ENCODE measurements at regions not wholly inside any gene's neighbourhood (a gene's known extent, or its start where the extent isn't known, plus 50 kb on each side); places are given as distances from the start of the nearest gene placed in this dataset.

DNA sequence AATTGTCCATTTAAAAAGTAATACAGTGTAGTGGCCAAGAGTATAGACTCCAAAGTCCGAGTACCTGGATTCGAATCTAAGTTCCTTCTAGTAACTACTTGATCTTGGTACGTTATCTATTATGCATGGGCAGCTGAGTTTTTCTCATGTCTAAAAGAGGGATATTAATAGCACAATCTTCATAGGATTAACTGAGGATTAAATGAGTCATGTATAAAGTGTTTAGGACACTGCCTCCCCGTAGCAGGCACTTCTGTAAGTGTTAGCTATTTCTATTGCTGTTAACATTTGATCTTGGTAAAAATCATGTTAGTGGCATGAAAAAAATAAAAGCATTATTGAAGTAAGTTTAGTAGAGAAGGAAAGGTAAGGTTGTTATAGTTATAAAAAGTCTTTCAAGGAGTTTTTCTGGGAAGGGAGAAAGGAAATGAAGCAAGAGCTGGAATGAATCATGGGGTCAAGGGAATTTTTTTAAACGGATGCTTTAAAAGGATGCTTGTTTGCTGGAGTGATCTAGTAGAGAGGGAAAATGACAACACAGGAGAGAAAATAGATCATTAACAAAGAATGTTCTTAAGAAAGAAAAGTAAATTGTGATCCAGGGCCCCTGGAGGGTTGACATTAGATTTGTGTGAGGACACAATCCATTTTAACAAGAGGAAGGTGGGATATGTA lies 502.2 kb upstream of the USP15 start:
- Histone ChIP-seq H3K4me3 (replicated peaks in 1 of 3; ENCODE audit: low read depth in 2 of 3, low read length in 3 of 3) (no peak overlapping the region), H3K4me1 (ENCODE audit: control insufficient read depth in 1 of 2, insufficient read depth in 2 of 2, low read length in 2 of 2) (no peaks in the 10 kb centered on the region), H3K9ac (ENCODE audit: insufficient read depth, low read length, poor library complexity, severe bottlenecking) (no peak overlapping the region), H4K20me1 (ENCODE audit: insufficient read depth, low read length) (no peaks in the 10 kb centered on the region), H3K36me3 (replicated peaks in 1 of 2; ENCODE audit: control insufficient read depth in 1 of 2, insufficient read depth in 2 of 2, low read length in 2 of 2) (no peaks in the 10 kb centered on the region), H3K79me2 (ENCODE audit: insufficient read depth, low read length) (no peaks in the 10 kb centered on the region), H3K4me2 (replicated peaks; ENCODE audit: extremely low read depth, low read length, poor library complexity, severe bottlenecking) (no peak overlapping the region), H3K27me3 (ENCODE audit: control insufficient read depth in 2 of 2, insufficient read depth in 2 of 2, low read length in 2 of 2) (no peaks in the 10 kb centered on the region), H3K9me3 (replicated peaks in 1 of 2; ENCODE audit: control insufficient read depth in 1 of 2, insufficient read depth in 1 of 2, low read length in 2 of 2) (peaks cover 0 to 3% of the 10 kb centered on the region in 2 donors), H3K27ac (ENCODE audit: low read depth in 1 of 2, low read length in 2 of 2) (no peak overlapping the region), H2AFZ (ENCODE audit: insufficient read depth, low read depth, low read length, poor library complexity, severe bottlenecking) (no peak overlapping the region)
- Mint-ChIP-seq H3K27ac (no peak overlapping the region), H3K4me1 (no peaks in the 10 kb centered on the region), H3K9me3 (peaks cover 0 to 3% (median 0%) of the 10 kb centered on the region in 7 donors), H3K4me3 (no peak overlapping the region), H3K27me3 (ENCODE audit: low read depth in 3 of 3) (no peaks in the 10 kb centered on the region), H3K36me3 (no peaks in the 10 kb centered on the region)
- WGBS (ENCODE audit: insufficient coverage) = 100% methylated on average over 2 of the region's 5 CpGs
- TF ChIP-seq, protein P1, sequence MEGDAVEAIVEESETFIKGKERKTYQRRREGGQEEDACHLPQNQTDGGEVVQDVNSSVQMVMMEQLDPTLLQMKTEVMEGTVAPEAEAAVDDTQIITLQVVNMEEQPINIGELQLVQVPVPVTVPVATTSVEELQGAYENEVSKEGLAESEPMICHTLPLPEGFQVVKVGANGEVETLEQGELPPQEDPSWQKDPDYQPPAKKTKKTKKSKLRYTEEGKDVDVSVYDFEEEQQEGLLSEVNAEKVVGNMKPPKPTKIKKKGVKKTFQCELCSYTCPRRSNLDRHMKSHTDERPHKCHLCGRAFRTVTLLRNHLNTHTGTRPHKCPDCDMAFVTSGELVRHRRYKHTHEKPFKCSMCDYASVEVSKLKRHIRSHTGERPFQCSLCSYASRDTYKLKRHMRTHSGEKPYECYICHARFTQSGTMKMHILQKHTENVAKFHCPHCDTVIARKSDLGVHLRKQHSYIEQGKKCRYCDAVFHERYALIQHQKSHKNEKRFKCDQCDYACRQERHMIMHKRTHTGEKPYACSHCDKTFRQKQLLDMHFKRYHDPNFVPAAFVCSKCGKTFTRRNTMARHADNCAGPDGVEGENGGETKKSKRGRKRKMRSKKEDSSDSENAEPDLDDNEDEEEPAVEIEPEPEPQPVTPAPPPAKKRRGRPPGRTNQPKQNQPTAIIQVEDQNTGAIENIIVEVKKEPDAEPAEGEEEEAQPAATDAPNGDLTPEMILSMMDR (IDR thresholded peaks at IDR 0.05) = no peak
- intact Hi-C loops (cut with micrococcal nuclease) = no loop called here
- DNase-seq = no peak

DNA sequence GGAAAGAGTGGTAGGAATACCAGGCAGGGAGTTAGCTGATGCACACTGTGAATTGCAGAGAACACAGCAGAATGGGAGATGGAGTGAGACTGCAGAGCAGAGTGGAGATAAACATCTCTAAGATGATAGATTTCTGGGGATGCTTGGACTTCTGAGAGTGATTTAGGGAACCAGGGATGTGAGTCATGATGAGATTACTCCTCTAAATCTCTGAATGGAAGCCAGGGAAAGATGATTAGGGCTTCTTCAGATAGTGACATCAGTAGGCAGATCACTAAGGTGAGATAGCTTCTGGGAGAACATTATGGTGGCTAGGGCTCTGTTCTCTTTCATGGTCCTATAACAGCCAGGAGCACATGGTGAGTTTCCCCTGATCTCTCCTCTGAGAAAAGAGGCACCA lies 501.5 kb upstream of the USP15 start:
- Histone ChIP-seq H3K27ac (ENCODE audit: low read depth in 1 of 2, low read length in 2 of 2) (no peak overlapping the region), H3K9ac (ENCODE audit: insufficient read depth, low read length, poor library complexity, severe bottlenecking) (no peak overlapping the region), H3K4me3 (replicated peaks in 1 of 3; ENCODE audit: low read depth in 2 of 3, low read length in 3 of 3) (no peak overlapping the region), H2AFZ (ENCODE audit: insufficient read depth, low read depth, low read length, poor library complexity, severe bottlenecking) (no peak overlapping the region), H3K9me3 (replicated peaks in 1 of 2; ENCODE audit: control insufficient read depth in 1 of 2, insufficient read depth in 1 of 2, low read length in 2 of 2) (peaks cover 0 to 3% of the 10 kb centered on the region in 2 donors), H3K36me3 (replicated peaks in 1 of 2; ENCODE audit: control insufficient read depth in 1 of 2, insufficient read depth in 2 of 2, low read length in 2 of 2) (no peaks in the 10 kb centered on the region), H3K4me1 (ENCODE audit: control insufficient read depth in 1 of 2, insufficient read depth in 2 of 2, low read length in 2 of 2) (no peaks in the 10 kb centered on the region), H3K79me2 (ENCODE audit: insufficient read depth, low read length) (no peaks in the 10 kb centered on the region), H3K4me2 (replicated peaks; ENCODE audit: extremely low read depth, low read length, poor library complexity, severe bottlenecking) (no peak overlapping the region), H4K20me1 (ENCODE audit: insufficient read depth, low read length) (no peaks in the 10 kb centered on the region), H3K27me3 (ENCODE audit: control insufficient read depth in 2 of 2, insufficient read depth in 2 of 2, low read length in 2 of 2) (no peaks in the 10 kb centered on the region)
- no peak for DNase-seq
- no peaks in the 10 kb centered on the region for H3K4me1 Mint-ChIP-seq
- H3K27me3 Mint-ChIP-seq (ENCODE audit: low read depth in 3 of 3) = peaks cover 0 to under 1% (median 0%) of the 10 kb centered on the region in 3 donors
- no peak overlapping the region for H3K27ac Mint-ChIP-seq
- H3K4me3 Mint-ChIP-seq = no peak overlapping the region
- TF ChIP-seq, protein P1 (IDR thresholded peaks at IDR 0.05) = no peak
- intact Hi-C loops (cut with micrococcal nuclease) = no loop called here
- H3K9me3 Mint-ChIP-seq = peaks cover 0 to 3% (median 0%) of the 10 kb centered on the region in 7 donors
- no peaks in the 10 kb centered on the region for H3K36me3 Mint-ChIP-seq

Measured in CD14-positive monocyte (primary cell).